ENCODE measurements at regions not wholly inside any gene's neighbourhood (a gene's known extent, or its start where the extent isn't known, plus 50 kb on each side); places are given as distances from the start of the nearest gene placed in this dataset.

- no peak for DNase-seq (ENCODE audit: extremely low read depth in 1 of 4, low spot score in 3 of 4)
- CTCF ChIA-PET (ENCODE audit: low intra/inter-chr PET ratio), result no interaction called here
- H3K36me3 ChIP-seq (ENCODE audit: control insufficient read depth, insufficient read depth, low read length), result no peaks in the 10 kb centered on the region
- no peaks in the 10 kb centered on the region for H3K4me1 ChIP-seq (replicated peaks in 1 of 2; ENCODE audit: control insufficient read depth in 2 of 2, insufficient read depth in 2 of 2, low read length in 2 of 2)
- no peak overlapping the region for H3K9ac ChIP-seq (ENCODE audit: insufficient read depth in 1 of 2, low read depth in 2 of 2, low read length in 2 of 2)
- H3K27me3 ChIP-seq (ENCODE audit: control insufficient read depth in 2 of 2, insufficient read depth in 2 of 2, low read length in 2 of 2), result no peaks in the 10 kb centered on the region
- intact Hi-C loops (cut with micrococcal nuclease) (no loop called here), in situ Hi-C loops (cut with MboI) (no loop called here)
- H3K4me2 ChIP-seq (ENCODE audit: insufficient read depth, low read length), result no peak overlapping the region
- POLR2A ChIA-PET, result no interaction called here
- TF ChIP-seq ZNF354B (CRISPR knock-in tag; IDR thresholded peaks at IDR 0.05), result peak; percentile 28; the same call in 1 of the 2 replicates
- no peak for TF ChIP-seq FOXJ2 (tag; IDR thresholded peaks at IDR 0.05)
- TF ChIP-seq ZNF507 (tag; conservative IDR thresholded peaks at IDR 0.05), result peak; percentile 94
- ATAC-seq, result no peak
- H2AFZ ChIP-seq (ENCODE audit: low read depth, low read length), result no peak overlapping the region
- H3K9me1 ChIP-seq (ENCODE audit: control insufficient read depth, insufficient read depth, low read length), result no peaks in the 10 kb centered on the region
- no peaks in the 10 kb centered on the region for H3K79me2 ChIP-seq (ENCODE audit: control insufficient read depth, insufficient read depth, low read length)
- H4K20me1 ChIP-seq (replicated peaks; ENCODE audit: control insufficient read depth, insufficient read depth, low read length), result no peaks in the 10 kb centered on the region
- no peak for FAIRE-seq
- WGBS (ENCODE audit: insufficient coverage, low coverage, missing lambda C conversion rate), result 0% methylated on average over 2 of the region's 2 CpGs
- H3K9me3 ChIP-seq (replicated peaks; ENCODE audit: control insufficient read depth, insufficient read depth, low read depth, low read length), result no peaks in the 10 kb centered on the region
- BruUV-seq (replicated peaks), result no TSS peak
- no peak overlapping the region for H3K4me3 ChIP-seq
- H3K27ac ChIP-seq (ENCODE audit: extremely low read depth, low read depth, low read length), result no peak overlapping the region
Observed at GRCh38 chr9:93786204-93786603, 169.0 kb downstream of the BARX1 start.

GRCh38 chr9:93776873-93777272 lies 178.3 kb downstream of the BARX1 start:
- peaks cover 0 to 4% of the 10 kb centered on the region in 2 experiments; a peak in 1 of 5 replicates for H3K4me1 ChIP-seq (replicated peaks in 1 of 2; ENCODE audit: control insufficient read depth in 2 of 2, insufficient read depth in 2 of 2, low read length in 2 of 2)
- H3K79me2 ChIP-seq (ENCODE audit: control insufficient read depth, insufficient read depth, low read length), result no peaks in the 10 kb centered on the region
- no peak overlapping the region for H3K4me2 ChIP-seq (ENCODE audit: insufficient read depth, low read length)
- no peak overlapping the region for H2AFZ ChIP-seq (ENCODE audit: low read depth, low read length)
- no peak overlapping the region for H3K4me3 ChIP-seq
- ATAC-seq, result no peak
- in situ Hi-C loops (cut with MboI) (no loop called here), intact Hi-C loops (cut with micrococcal nuclease) (no loop called here)
- H4K20me1 ChIP-seq (replicated peaks; ENCODE audit: control insufficient read depth, insufficient read depth, low read length), result no peaks in the 10 kb centered on the region
- no peaks in the 10 kb centered on the region for H3K9me1 ChIP-seq (ENCODE audit: control insufficient read depth, insufficient read depth, low read length)
- no peak overlapping the region; a peak in 1 of 4 replicates for H3K9ac ChIP-seq (ENCODE audit: insufficient read depth in 1 of 2, low read depth in 2 of 2, low read length in 2 of 2)
- POLR2A ChIA-PET, result no interaction called here
- FAIRE-seq, result no peak
- H3K27me3 ChIP-seq (ENCODE audit: control insufficient read depth in 2 of 2, insufficient read depth in 2 of 2, low read length in 2 of 2), result peaks cover 6 to 11% of the 10 kb centered on the region in 2 experiments; a peak in 4 of 5 replicates
- H3K9me3 ChIP-seq (replicated peaks; ENCODE audit: control insufficient read depth, insufficient read depth, low read depth, low read length), result no peaks in the 10 kb centered on the region
- H3K36me3 ChIP-seq (ENCODE audit: control insufficient read depth, insufficient read depth, low read length), result no peaks in the 10 kb centered on the region
- DNase-seq (ENCODE audit: extremely low read depth in 1 of 4, low spot score in 3 of 4), result no peak
- H3K27ac ChIP-seq (ENCODE audit: extremely low read depth, low read depth, low read length), result no peak overlapping the region
- no TSS peak for BruUV-seq (replicated peaks)
- 9% methylated on average over 11 of the region's 11 CpGs for WGBS (ENCODE audit: insufficient coverage, low coverage, missing lambda C conversion rate)
- CTCF ChIA-PET (ENCODE audit: low intra/inter-chr PET ratio), result no interaction called here
- TF ChIP-seq GTF2B (IDR thresholded peaks at IDR 0.05; ENCODE audit: extremely low read depth, insufficient read length) (no peak), ZNF512 (tag; IDR thresholded peaks at IDR 0.05) (no peak), ZNF583 (CRISPR knock-in tag; IDR thresholded peaks at IDR 0.05) (no peak), ZNF280A (IDR thresholded peaks at IDR 0.05; ENCODE audit: low read depth, partially characterized antibody) (no peak), MEF2A (IDR thresholded peaks at IDR 0.05; ENCODE audit: control insufficient read depth, low read depth, low read length) (no peak), SLC30A9 (CRISPR knock-in tag; IDR thresholded peaks at IDR 0.05) (no peak), UBTF (IDR thresholded peaks at IDR 0.05; ENCODE audit: borderline replicate concordance in 1 of 2, low read depth in 2 of 2, low read length in 2 of 2) (no peak), POLR2A (conservative IDR thresholded peaks at IDR 0.05) (no peak)
